Neuronal stem cell (in vitro differentiated cells): ENCODE measurements at regions not wholly inside any gene's neighbourhood (a gene's known extent, or its start where the extent isn't known, plus 50 kb on each side); places are given as distances from the start of the nearest gene placed in this dataset.

Experiments
- DNase-seq: peaks from one replicate; pipeline ENCODE4 v3.0.0-alpha.2; 2013; ENCODE audit warnings: low spot score
- H2AFZ ChIP-seq: one replicate; pipeline ENCODE4 v1.6.1; 2013; ENCODE audit warnings: mild to moderate bottlenecking, low read length, inconsistent platforms
- H2AK5ac ChIP-seq: 2 replicates; pipeline ENCODE4 v1.6.1; 2013; ENCODE audit warnings: low read depth, mild to moderate bottlenecking, inconsistent platforms, low read length, moderate library complexity, mixed read lengths
- H2BK120ac ChIP-seq: 2 replicates; pipeline ENCODE4 v1.6.1; 2013; ENCODE audit warnings: low read depth, mild to moderate bottlenecking, inconsistent platforms, low read length, moderate library complexity, mixed read lengths
- H2BK12ac ChIP-seq: one replicate; pipeline ENCODE4 v1.6.1; 2013; ENCODE audit warnings: low read length, inconsistent platforms
- H2BK15ac ChIP-seq: 2 replicates; pipeline ENCODE4 v1.6.1; 2013; ENCODE audit warnings: mild to moderate bottlenecking, low read length, inconsistent platforms, mixed read lengths
- H2BK5ac ChIP-seq: one replicate; pipeline ENCODE4 v1.6.1; 2013; ENCODE audit warnings: inconsistent platforms, mild to moderate bottlenecking, low read length, moderate library complexity
- H3K14ac ChIP-seq: one replicate; pipeline ENCODE4 v1.6.1; 2013; ENCODE audit warnings: low read length, inconsistent platforms
- H3K18ac ChIP-seq: 2 replicates; pipeline ENCODE4 v1.6.1; 2013; ENCODE audit warnings: low read length, inconsistent platforms
- H3K23ac ChIP-seq: 2 replicates; pipeline ENCODE4 v1.6.1; 2013; ENCODE audit warnings: low read depth, mild to moderate bottlenecking, mixed read lengths, low read length, inconsistent platforms; ENCODE audit not compliant: poor library complexity
- H3K27ac ChIP-seq: replicated peaks from 3 replicates; pipeline ENCODE4 v1.5.1; 2013; ENCODE audit warnings: low read length, inconsistent platforms
- H3K27me3 ChIP-seq, 3 experiments: 2 replicates each; pipeline ENCODE4 v1.6.1; 2013; ENCODE audit warnings: low read length in 3 of 3, mild to moderate bottlenecking in 2 of 3, inconsistent platforms in 1 of 3, low read depth in 1 of 3, mixed read lengths in 1 of 3, moderate library complexity in 1 of 3; ENCODE audit not compliant: control insufficient read depth in 3 of 3, insufficient read depth in 3 of 3
- H3K36me3 ChIP-seq, 2 donors: replicated peaks in 1 of 2; 2 replicates each; pipeline ENCODE4 v1.6.1; 2013; ENCODE audit warnings: low read length in 2 of 2; ENCODE audit not compliant: control insufficient read depth in 2 of 2, insufficient read depth in 2 of 2
- H3K4ac ChIP-seq: 2 replicates; pipeline ENCODE4 v1.6.1; 2013; ENCODE audit warnings: inconsistent platforms, mild to moderate bottlenecking, low read length, moderate library complexity
- H3K4me1 ChIP-seq, 2 donors: 1 replicate in 1 of 2; 2 replicates in 1 of 2; pipeline ENCODE4 v1.6.1; 2013; ENCODE audit warnings: low read length in 2 of 2, low read depth in 1 of 2; ENCODE audit not compliant: control insufficient read depth in 2 of 2, insufficient read depth in 1 of 2
- H3K4me2 ChIP-seq: one replicate; pipeline ENCODE4 v1.6.1; 2013; ENCODE audit warnings: mild to moderate bottlenecking, low read length, inconsistent platforms; ENCODE audit not compliant: insufficient read depth, poor library complexity, severe bottlenecking
- H3K4me3 ChIP-seq, 2 donors: 2 replicates each; pipeline ENCODE4 v1.5.1; 2013; ENCODE audit warnings: low read length in 2 of 2, mild to moderate bottlenecking in 2 of 2, inconsistent platforms in 1 of 2, moderate library complexity in 1 of 2
- H3K79me1 ChIP-seq: one replicate; pipeline ENCODE4 v1.6.1; 2013; ENCODE audit warnings: low read depth, mild to moderate bottlenecking, inconsistent platforms, low read length, moderate library complexity
- H3K9ac ChIP-seq: one replicate; pipeline ENCODE4 v1.6.1; 2013; ENCODE audit warnings: mild to moderate bottlenecking, low read depth, low read length, inconsistent platforms; ENCODE audit not compliant: poor library complexity
- H3K9me3 ChIP-seq, 2 donors: replicated peaks in 1 of 2; 2 replicates each; pipeline versions ENCODE3 to v1.6.1; 2013; ENCODE audit warnings: low read length in 2 of 2, mild to moderate bottlenecking in 2 of 2, inconsistent platforms in 1 of 2, low read depth in 1 of 2, mixed read lengths in 1 of 2, moderate library complexity in 1 of 2; ENCODE audit not compliant: control insufficient read depth in 2 of 2, insufficient read depth in 1 of 2
- H4K8ac ChIP-seq: one replicate; pipeline ENCODE4 v1.6.1; 2013; ENCODE audit warnings: low read depth, mild to moderate bottlenecking, inconsistent platforms, low read length, moderate library complexity
- H4K91ac ChIP-seq: one replicate; pipeline ENCODE4 v1.6.1; 2013; ENCODE audit warnings: low read length, low read depth, mild to moderate bottlenecking, inconsistent platforms; ENCODE audit not compliant: poor library complexity
- WGBS, 2 donors: extraction: QIAGEN DNeasy Blood & Tissue Kit; methylation state at CpG; one replicate each; pipeline ENCODE4 v1.1.7; 2013; ENCODE audit warnings: missing lambda C conversion rate in 2 of 2, mixed read lengths in 1 of 2; ENCODE audit not compliant: insufficient read length in 2 of 2, insufficient replicate concordance in 1 of 2; ENCODE audit errors: extremely low coverage in 2 of 2; 5-methylcytosine and 5-hydroxymethylcytosine counted together

- Histone ChIP-seq H3K14ac (no peak overlapping the region), H3K27ac (no peak overlapping the region), H3K4me1 (no peaks in the 10 kb centered on the region), H3K4ac (no peak overlapping the region), H3K4me2 (no peak overlapping the region), H4K8ac (no peak overlapping the region), H2AK5ac (no peak overlapping the region), H3K18ac (no peak overlapping the region), H2AFZ (no peak overlapping the region), H3K9ac (no peak overlapping the region), H3K23ac (no peak overlapping the region), H3K36me3 (no peaks in the 10 kb centered on the region), H3K4me3 (no peak overlapping the region), H2BK15ac (no peak overlapping the region), H4K91ac (no peak overlapping the region), H3K79me1 (no peaks in the 10 kb centered on the region), H3K9me3 (peaks cover 0 to 9% of the 10 kb centered on the region in 2 donors), H2BK12ac (no peak overlapping the region), H2BK120ac (no peak overlapping the region), H3K27me3 (no peaks in the 10 kb centered on the region), H2BK5ac (no peak overlapping the region)
- no peak for DNase-seq
- no CpG with 5 or more reads among the region's 2 CpGs for WGBS, 2 donors
Measured at GRCh38 chr9:71620331-71620730, 148.0 kb downstream of the CEMIP2 start.

GRCh38 chr9:71619926-71620325 lies 148.4 kb downstream of the CEMIP2 start:
- Histone ChIP-seq H2AFZ (no peak overlapping the region), H2AK5ac (no peak overlapping the region), H2BK15ac (no peak overlapping the region), H3K18ac (no peak overlapping the region), H2BK12ac (no peak overlapping the region), H3K4me1 (no peaks in the 10 kb centered on the region), H3K27me3 (no peaks in the 10 kb centered on the region), H4K91ac (no peak overlapping the region), H3K36me3 (no peaks in the 10 kb centered on the region), H3K14ac (no peak overlapping the region), H3K27ac (no peak overlapping the region), H3K9me3 (peaks cover 0 to 9% of the 10 kb centered on the region in 2 donors), H3K4me2 (no peak overlapping the region), H3K4ac (no peak overlapping the region), H3K4me3 (no peak overlapping the region), H2BK5ac (no peak overlapping the region), H3K79me1 (no peaks in the 10 kb centered on the region), H3K9ac (no peak overlapping the region), H3K23ac (no peak overlapping the region), H4K8ac (no peak overlapping the region), H2BK120ac (no peak overlapping the region)
- no CpG with 5 or more reads among the region's 2 CpGs for WGBS, 2 donors
- DNase-seq: no peak

GRCh38 chr9:71614409-71615010 lies 153.8 kb downstream of the CEMIP2 start:
- Histone ChIP-seq H4K91ac (no peak overlapping the region), H3K79me1 (no peaks in the 10 kb centered on the region)

GRCh38 chr9:71612889-71613288 lies 155.4 kb downstream of the CEMIP2 start:
- no peak overlapping the region for H3K4me2 ChIP-seq
- peaks cover 0 to 2% of the 10 kb centered on the region in 2 donors for H3K4me1 ChIP-seq
- no peaks in the 10 kb centered on the region for H3K27me3 ChIP-seq
- no peak overlapping the region for H2AFZ ChIP-seq
- no peak overlapping the region for H2BK12ac ChIP-seq
- no peak overlapping the region for H3K4ac ChIP-seq
- H3K9me3 ChIP-seq: peaks cover 0 to 20% of the 10 kb centered on the region in 2 donors
- H2BK120ac ChIP-seq: no peak overlapping the region
- no peak for DNase-seq
- no peak overlapping the region for H3K14ac ChIP-seq
- H2BK5ac ChIP-seq: no peak overlapping the region
- no peaks in the 10 kb centered on the region for H3K36me3 ChIP-seq
- no peak overlapping the region for H3K27ac ChIP-seq
- H3K18ac ChIP-seq: no peak overlapping the region
- no CpG with 5 or more reads among the region's 2 CpGs for WGBS, 2 donors
- H2AK5ac ChIP-seq: no peak overlapping the region
- H3K4me3 ChIP-seq: no peak overlapping the region
- H4K91ac ChIP-seq: no peak overlapping the region
- no peak overlapping the region for H4K8ac ChIP-seq
- H3K79me1 ChIP-seq: no peaks in the 10 kb centered on the region
- no peak overlapping the region for H3K9ac ChIP-seq
- H2BK15ac ChIP-seq: no peak overlapping the region
- no peak overlapping the region for H3K23ac ChIP-seq

More at GRCh38 chr9:71614409-71615010, 153.8 kb downstream of the CEMIP2 start:
- no peak overlapping the region for H3K4me2 ChIP-seq
- no peak overlapping the region for H3K14ac ChIP-seq
- H3K27ac ChIP-seq: no peak overlapping the region
- H3K9me3 ChIP-seq: peaks cover 0 to 20% of the 10 kb centered on the region in 2 donors
- no peak overlapping the region for H2AK5ac ChIP-seq
- H3K36me3 ChIP-seq: no peaks in the 10 kb centered on the region
- no peak overlapping the region for H2BK15ac ChIP-seq
- no peak overlapping the region for H3K23ac ChIP-seq
- no CpG with 5 or more reads among the region's 3 CpGs for WGBS, 2 donors
- H3K27me3 ChIP-seq: no peaks in the 10 kb centered on the region
- no peak overlapping the region for H3K9ac ChIP-seq
- no peak for DNase-seq
- no peak overlapping the region for H2BK12ac ChIP-seq
- H3K4me3 ChIP-seq: no peak overlapping the region
- H2BK5ac ChIP-seq: no peak overlapping the region
- H2AFZ ChIP-seq: peak overlapping the region; percentile 3
- no peak overlapping the region for H3K4ac ChIP-seq
- no peak overlapping the region for H2BK120ac ChIP-seq
- H4K8ac ChIP-seq: no peak overlapping the region
- H3K4me1 ChIP-seq: no peaks in the 10 kb centered on the region
- no peak overlapping the region for H3K18ac ChIP-seq
